ENCODE measurements at regions not wholly inside any gene's neighbourhood (a gene's known extent, or its start where the extent isn't known, plus 50 kb on each side); places are given as distances from the start of the nearest gene placed in this dataset.

- TF ChIP-seq CTCF (IDR thresholded peaks at IDR 0.05; ENCODE audit: poor library complexity) (no peak), EZH2 (IDR thresholded peaks at IDR 0.05; ENCODE audit: borderline replicate concordance) (no peak)
- H3K36me3 ChIP-seq (replicated peaks; ENCODE audit: insufficient read depth, low read depth), result no peaks in the 10 kb centered on the region
These were observed 428.9 kb downstream of the EPHA4 start for GRCh38 chr2:221143231-221143630.

GRCh38 chr2:221144909-221145308 lies 427.2 kb downstream of the EPHA4 start:
- Histone ChIP-seq H3K4me2 (no peak overlapping the region), H2AFZ (no peak overlapping the region), H3K27me3 (no peaks in the 10 kb centered on the region), H3K9me3 (ENCODE audit: low read depth) (no peaks in the 10 kb centered on the region), H3K4me1 (ENCODE audit: insufficient read depth) (no peaks in the 10 kb centered on the region), H3K79me2 (no peaks in the 10 kb centered on the region), H4K20me1 (ENCODE audit: insufficient read depth, poor library complexity, severe bottlenecking) (no peaks in the 10 kb centered on the region), H3K9me2 (replicated peaks; ENCODE audit: insufficient read depth) (no peaks in the 10 kb centered on the region), H3K36me3 (replicated peaks; ENCODE audit: insufficient read depth, low read depth) (no peaks in the 10 kb centered on the region), H3K4me3 (no peak overlapping the region), H3K27ac (no peak overlapping the region)
- WGBS (ENCODE audit: low lambda C conversion rate, missing lambda C conversion rate), result 73% methylated on average over 1 of the region's 1 CpG
- no peak for DNase-seq (ENCODE audit: low spot score)
- TF ChIP-seq EZH2 (IDR thresholded peaks at IDR 0.05; ENCODE audit: borderline replicate concordance) (no peak), EZH2phosphoT487 (IDR thresholded peaks at IDR 0.05; ENCODE audit: low read depth, severe bottlenecking, unreplicated experiment) (no peak), CTCF (IDR thresholded peaks at IDR 0.05; ENCODE audit: poor library complexity) (no peak)

More at GRCh38 chr2:221143231-221143630, 428.9 kb downstream of the EPHA4 start:
- Histone ChIP-seq H3K4me1 (ENCODE audit: insufficient read depth) (no peaks in the 10 kb centered on the region), H3K9me3 (ENCODE audit: low read depth) (no peaks in the 10 kb centered on the region), H2AFZ (no peak overlapping the region), H4K20me1 (ENCODE audit: insufficient read depth, poor library complexity, severe bottlenecking) (no peaks in the 10 kb centered on the region), H3K4me2 (no peak overlapping the region), H3K4me3 (no peak overlapping the region), H3K79me2 (no peaks in the 10 kb centered on the region), H3K27me3 (no peaks in the 10 kb centered on the region), H3K27ac (no peak overlapping the region), H3K9me2 (replicated peaks; ENCODE audit: insufficient read depth) (no peaks in the 10 kb centered on the region)
- DNase-seq (ENCODE audit: low spot score), result no peak
- WGBS (ENCODE audit: low lambda C conversion rate, missing lambda C conversion rate), result 69% methylated on average over 2 of the region's 2 CpGs

GRCh38 chr2:221145396-221145795 lies 426.7 kb downstream of the EPHA4 start:
- no peak overlapping the region for H2AFZ ChIP-seq
- no peaks in the 10 kb centered on the region for H3K79me2 ChIP-seq
- H3K36me3 ChIP-seq (replicated peaks; ENCODE audit: insufficient read depth, low read depth), result no peaks in the 10 kb centered on the region
- H3K27me3 ChIP-seq, result no peaks in the 10 kb centered on the region
- no peaks in the 10 kb centered on the region for H3K4me1 ChIP-seq (ENCODE audit: insufficient read depth)
- no peaks in the 10 kb centered on the region for H3K9me3 ChIP-seq (ENCODE audit: low read depth)
- H4K20me1 ChIP-seq (ENCODE audit: insufficient read depth, poor library complexity, severe bottlenecking), result no peaks in the 10 kb centered on the region
- no peak overlapping the region for H3K27ac ChIP-seq
- H3K9me2 ChIP-seq (replicated peaks; ENCODE audit: insufficient read depth), result no peaks in the 10 kb centered on the region
- 94% methylated on average over 1 of the region's 1 CpG for WGBS (ENCODE audit: low lambda C conversion rate, missing lambda C conversion rate)
- TF ChIP-seq EZH2 (IDR thresholded peaks at IDR 0.05; ENCODE audit: borderline replicate concordance), result no peak
- no peak for TF ChIP-seq EZH2phosphoT487 (IDR thresholded peaks at IDR 0.05; ENCODE audit: low read depth, severe bottlenecking, unreplicated experiment)
- no peak for TF ChIP-seq CTCF (IDR thresholded peaks at IDR 0.05; ENCODE audit: poor library complexity)
- H3K4me2 ChIP-seq, result no peak overlapping the region
- H3K4me3 ChIP-seq, result no peak overlapping the region
- DNase-seq (ENCODE audit: low spot score), result no peak

GRCh38 chr2:221153226-221153625 lies 418.9 kb downstream of the EPHA4 start:
- Histone ChIP-seq H3K79me2 (no peaks in the 10 kb centered on the region), H3K9me2 (replicated peaks; ENCODE audit: insufficient read depth) (no peaks in the 10 kb centered on the region), H2AFZ (no peak overlapping the region), H4K20me1 (ENCODE audit: insufficient read depth, poor library complexity, severe bottlenecking) (no peaks in the 10 kb centered on the region), H3K4me1 (ENCODE audit: insufficient read depth) (no peaks in the 10 kb centered on the region), H3K4me3 (no peak overlapping the region), H3K36me3 (replicated peaks; ENCODE audit: insufficient read depth, low read depth) (no peaks in the 10 kb centered on the region), H3K4me2 (no peak overlapping the region), H3K9me3 (ENCODE audit: low read depth) (no peaks in the 10 kb centered on the region), H3K27ac (no peak overlapping the region), H3K27me3 (no peaks in the 10 kb centered on the region)
- no peak for TF ChIP-seq EZH2 (IDR thresholded peaks at IDR 0.05; ENCODE audit: borderline replicate concordance)
- no peak for TF ChIP-seq EZH2phosphoT487 (IDR thresholded peaks at IDR 0.05; ENCODE audit: low read depth, severe bottlenecking, unreplicated experiment)
- TF ChIP-seq CTCF (IDR thresholded peaks at IDR 0.05; ENCODE audit: poor library complexity), result no peak
- 59% methylated on average over 3 of the region's 3 CpGs for whole genome bisulfite sequencing (ENCODE audit: low lambda C conversion rate, missing lambda C conversion rate)
- DNase-seq (ENCODE audit: low spot score), result no peak

All from hepatocyte (in vitro differentiated cells).